Peyer's patch (tissue), 4 donors: ENCODE measurements at regions not wholly inside any gene's neighbourhood (a gene's known extent, or its start where the extent isn't known, plus 50 kb on each side); places are given as distances from the start of the nearest gene placed in this dataset.

Source experiments
- CTCF ChIP-seq, 6 experiments: fragments of 450-650 bp in 4 of 6; fragments of 200-600 bp in 2 of 6; sonication (generic) in 1 of 6; IDR thresholded peaks; one replicate each; pipeline ENCODE4 v1.5.1; 2017 to 2019; ENCODE audit warnings: antibody characterized with exemption in 6 of 6, mild to moderate bottlenecking in 3 of 6, moderate library complexity in 1 of 6
- POLR2A ChIP-seq, 2 donors: fragments of 450-650 bp; IDR thresholded peaks; one replicate each; pipeline ENCODE4 v1.5.1; 2017; ENCODE audit warnings: antibody characterized with exemption in 2 of 2, mild to moderate bottlenecking in 2 of 2, moderate library complexity in 2 of 2

DNA sequence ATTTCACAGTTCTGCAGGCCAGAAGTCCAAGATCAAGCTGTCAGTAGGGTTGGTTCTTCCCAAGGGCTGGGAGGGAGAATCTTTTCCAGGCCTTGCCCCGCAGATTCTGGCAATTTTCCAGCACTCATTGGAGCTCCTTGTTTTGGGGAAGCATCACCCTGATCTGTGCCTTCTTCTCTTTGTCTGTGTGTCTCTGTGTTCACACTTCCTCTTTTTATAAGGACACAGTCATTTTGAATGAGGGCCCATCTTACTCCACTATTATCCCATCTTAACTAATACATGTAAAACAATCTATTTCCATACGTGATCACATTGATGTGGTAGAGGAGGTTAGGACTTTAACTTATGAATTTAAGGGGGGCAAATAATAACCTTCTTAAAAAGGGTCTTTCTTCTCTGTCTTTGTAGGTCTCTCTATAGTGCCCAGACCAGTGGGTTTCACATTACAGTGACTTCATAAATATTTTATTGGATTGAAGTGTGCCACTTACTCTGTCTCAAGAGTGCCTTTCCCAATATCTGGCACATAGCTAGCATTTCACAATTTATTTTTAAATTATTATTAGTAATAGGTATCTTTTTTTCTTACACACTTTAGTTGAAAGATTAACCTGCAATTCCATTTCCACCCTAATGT lies 68.9 kb upstream of the CBLN2 start:
- TF ChIP-seq POLR2A (IDR thresholded peaks at IDR 0.05), result no peak
- no peak for TF ChIP-seq CTCF (IDR thresholded peaks at IDR 0.05)
